ENCODE measurements at regions not wholly inside any gene's neighbourhood (a gene's known extent, or its start where the extent isn't known, plus 50 kb on each side); places are given as distances from the start of the nearest gene placed in this dataset.
A peak's percentile ranks its signal among the peaks of the same experiment; 100 is the strongest.

DNA sequence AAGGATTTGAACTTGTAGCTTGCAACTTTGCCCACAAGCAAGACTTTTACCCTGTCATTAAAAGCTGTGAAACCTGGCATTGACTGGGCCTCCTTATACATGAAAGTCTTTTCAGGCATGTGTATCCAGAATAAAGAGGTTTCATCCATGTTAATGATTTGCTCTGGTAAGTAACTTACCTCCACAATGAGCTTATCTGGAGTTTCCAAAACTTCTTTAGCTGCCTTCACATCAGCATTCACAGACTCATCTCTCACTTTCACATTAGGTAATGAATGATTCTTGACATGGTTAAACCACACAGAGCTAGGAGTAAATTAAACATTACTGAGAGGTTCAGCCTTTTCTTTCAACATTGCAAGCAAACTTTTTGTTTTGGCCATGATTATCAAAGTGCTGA, 234.4 kb upstream of the CLEC14A start:
- TF ChIP-seq CTCF (IDR thresholded peaks at IDR 0.05; ENCODE audit: low read depth, low read length, missing control alignments), result no peak
- in situ Hi-C loops (cut with HindIII; ENCODE audit: low sequenced_read_pairs), result no loop called here

DNA sequence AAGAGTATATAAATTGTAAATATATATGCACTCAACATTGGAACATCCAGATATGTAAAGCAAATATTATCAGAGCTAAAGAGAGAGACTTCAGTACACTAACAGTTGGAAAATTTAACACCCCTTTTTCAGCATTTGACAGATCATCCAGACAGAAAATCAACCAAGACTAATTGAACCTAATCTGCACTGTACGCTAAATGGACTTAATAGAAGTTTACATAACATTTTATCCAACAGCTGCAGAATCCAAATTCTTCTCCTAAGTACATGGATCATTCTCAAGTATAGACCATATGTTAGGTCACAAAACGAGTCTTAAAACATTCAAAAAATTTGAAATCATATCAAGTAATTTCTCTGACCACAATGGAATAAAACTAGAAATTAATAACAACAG, 229.1 kb upstream of the CLEC14A start:
- in situ Hi-C loops (cut with HindIII; ENCODE audit: low sequenced_read_pairs), result no loop called here
- DNase-seq (ENCODE audit: low read depth), result no peak
- H3K4me3 ChIP-seq (ENCODE audit: low read depth, low read length), result no peak overlapping the region
- no peak for TF ChIP-seq CTCF (IDR thresholded peaks at IDR 0.05; ENCODE audit: low read depth, low read length, missing control alignments)

More for the DNA sequence above, 234.4 kb upstream of the CLEC14A start:
- H3K4me3 ChIP-seq (ENCODE audit: low read depth, low read length), result no peak overlapping the region
- no peak for DNase-seq (ENCODE audit: low read depth)

GRCh38 chr14:38481952-38482678, 226.2 kb upstream of the CLEC14A start:
- no peak for TF ChIP-seq CTCF (IDR thresholded peaks at IDR 0.05; ENCODE audit: low read depth, low read length, missing control alignments)
- peak; percentile 8 for DNase-seq (ENCODE audit: low read depth)
- no peak overlapping the region for H3K4me3 ChIP-seq (ENCODE audit: low read depth, low read length)
- in situ Hi-C loops (cut with HindIII; ENCODE audit: low sequenced_read_pairs), result no loop called here

- DNase-seq (ENCODE audit: low read depth), result no peak
- H3K4me3 ChIP-seq (ENCODE audit: low read depth, low read length), result no peak overlapping the region
- TF ChIP-seq CTCF (IDR thresholded peaks at IDR 0.05; ENCODE audit: low read depth, low read length, missing control alignments), result no peak
- in situ Hi-C loops (cut with HindIII; ENCODE audit: low sequenced_read_pairs), result no loop called here
Observed at GRCh38 chr14:38469156-38469555, 213.3 kb upstream of the CLEC14A start.

GRCh38 chr14:38442208-38442607, 186.3 kb upstream of the CLEC14A start:
- TF ChIP-seq CTCF (IDR thresholded peaks at IDR 0.05; ENCODE audit: low read depth, low read length, missing control alignments), result no peak
- in situ Hi-C loops (cut with HindIII; ENCODE audit: low sequenced_read_pairs), result no loop called here
- no peak for DNase-seq (ENCODE audit: low read depth)
- no peak overlapping the region for H3K4me3 ChIP-seq (ENCODE audit: low read depth, low read length)

DNA sequence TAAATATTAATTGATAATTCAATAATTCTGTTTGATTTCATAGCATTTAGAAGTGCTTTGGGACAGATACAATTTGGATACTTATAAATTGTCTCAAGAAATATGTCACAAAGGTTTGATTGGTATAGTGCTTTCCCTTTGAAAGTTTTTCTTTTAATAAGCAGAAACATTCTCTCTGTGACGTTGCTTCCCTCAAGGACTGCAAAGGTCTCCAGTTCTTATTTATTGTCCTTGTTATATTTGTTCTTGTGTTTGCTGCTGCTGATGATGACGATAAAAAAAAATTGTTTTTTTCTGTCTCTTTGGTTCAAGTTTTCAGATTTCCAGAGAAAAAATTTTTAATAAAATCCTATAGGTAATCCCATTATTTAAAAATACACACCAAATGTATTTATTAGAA, 176.3 kb upstream of the CLEC14A start:
- no peak overlapping the region for H3K4me3 ChIP-seq (ENCODE audit: low read depth, low read length)
- in situ Hi-C loops (cut with HindIII; ENCODE audit: low sequenced_read_pairs), result no loop called here
- no peak for DNase-seq (ENCODE audit: low read depth)
- TF ChIP-seq CTCF (IDR thresholded peaks at IDR 0.05; ENCODE audit: low read depth, low read length, missing control alignments), result no peak

Data from astrocyte of the cerebellum (primary cell).